GM12878 (cell line): ENCODE measurements at regions not wholly inside any gene's neighbourhood (a gene's known extent, or its start where the extent isn't known, plus 50 kb on each side); places are given as distances from the start of the nearest gene placed in this dataset.

Experiments
- CHD1 ChIP-seq: IDR thresholded peaks from 2 replicates; pipeline ENCODE4 v1.6.1; 2012; ENCODE audit warnings: low read depth, low read length, improper control_type of control experiment
- RAD21 ChIP-seq: IDR thresholded peaks from 2 replicates; pipeline ENCODE4 v1.6.1; 2011; ENCODE audit warnings: mild to moderate bottlenecking, low read depth, low read length, moderate library complexity; ENCODE audit not compliant: insufficient read depth
- RFX5 ChIP-seq: IDR thresholded peaks from 2 replicates; pipeline ENCODE4 v1.6.1; 2011; ENCODE audit warnings: low read depth, low read length, improper control_type of control experiment
- ZSCAN29 ChIP-seq: fragments of 450-650 bp; IDR thresholded peaks from 2 replicates; pipeline ENCODE4 v1.6.1; 2017; ENCODE audit warnings: mild to moderate bottlenecking, moderate library complexity
- TF ChIP-seq, protein P1 (sequence below), 3 experiments: IDR thresholded peaks in 2 of 3; conservative IDR thresholded peaks in 1 of 3; 2 replicates each; pipeline ENCODE4 v1.5.1; 2011; ENCODE audit warnings: low read depth in 3 of 3, low read length in 3 of 3, mild to moderate bottlenecking in 3 of 3, control low read depth in 2 of 3, moderate library complexity in 2 of 3, inconsistent platforms in 1 of 3, mixed read lengths in 1 of 3; ENCODE audit not compliant: control insufficient read depth in 2 of 3, insufficient read depth in 1 of 3; ENCODE audit errors: extremely low read depth in 1 of 3

DNA sequence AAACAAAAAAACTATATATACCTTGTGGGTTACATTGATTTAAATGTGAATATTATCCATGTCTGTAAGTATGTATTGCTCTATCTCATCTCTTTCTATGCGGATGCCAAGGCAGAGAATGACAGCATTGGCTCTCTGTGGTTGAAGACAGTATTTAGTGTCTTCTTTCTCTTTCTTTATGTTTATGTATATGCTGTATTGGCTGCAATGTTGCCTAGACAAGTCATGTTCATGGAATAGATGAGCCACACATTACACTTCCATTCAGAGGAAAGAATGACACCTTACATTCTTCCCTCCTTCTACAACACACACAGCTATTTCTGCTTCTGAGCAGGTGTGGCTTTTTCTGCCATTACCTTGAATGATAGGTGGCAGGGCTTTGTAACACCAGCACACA lies 639.4 kb upstream of the MIR17HG start:
- TF ChIP-seq CHD1 (no peak), RFX5 (no peak), RAD21 (no peak), ZSCAN29 (no peak)
- TF ChIP-seq, protein P1, sequence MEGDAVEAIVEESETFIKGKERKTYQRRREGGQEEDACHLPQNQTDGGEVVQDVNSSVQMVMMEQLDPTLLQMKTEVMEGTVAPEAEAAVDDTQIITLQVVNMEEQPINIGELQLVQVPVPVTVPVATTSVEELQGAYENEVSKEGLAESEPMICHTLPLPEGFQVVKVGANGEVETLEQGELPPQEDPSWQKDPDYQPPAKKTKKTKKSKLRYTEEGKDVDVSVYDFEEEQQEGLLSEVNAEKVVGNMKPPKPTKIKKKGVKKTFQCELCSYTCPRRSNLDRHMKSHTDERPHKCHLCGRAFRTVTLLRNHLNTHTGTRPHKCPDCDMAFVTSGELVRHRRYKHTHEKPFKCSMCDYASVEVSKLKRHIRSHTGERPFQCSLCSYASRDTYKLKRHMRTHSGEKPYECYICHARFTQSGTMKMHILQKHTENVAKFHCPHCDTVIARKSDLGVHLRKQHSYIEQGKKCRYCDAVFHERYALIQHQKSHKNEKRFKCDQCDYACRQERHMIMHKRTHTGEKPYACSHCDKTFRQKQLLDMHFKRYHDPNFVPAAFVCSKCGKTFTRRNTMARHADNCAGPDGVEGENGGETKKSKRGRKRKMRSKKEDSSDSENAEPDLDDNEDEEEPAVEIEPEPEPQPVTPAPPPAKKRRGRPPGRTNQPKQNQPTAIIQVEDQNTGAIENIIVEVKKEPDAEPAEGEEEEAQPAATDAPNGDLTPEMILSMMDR (IDR thresholded peaks at IDR 0.05 in 2 of 3, conservative IDR thresholded peaks at IDR 0.05 in 1 of 3; ENCODE audit: control insufficient read depth in 2 of 3, extremely low read depth in 1 of 3, insufficient read depth in 1 of 3, low read depth in 3 of 3, low read length in 3 of 3): no peak
